ENCODE measurements at regions not wholly inside any gene's neighbourhood (a gene's known extent, or its start where the extent isn't known, plus 50 kb on each side); places are given as distances from the start of the nearest gene placed in this dataset.
"Not testable (repeated sequence)": the region's sequence is repeated elsewhere in the genome, so short reads cannot be mapped to it uniquely, and the experiment has no call there.

DNA sequence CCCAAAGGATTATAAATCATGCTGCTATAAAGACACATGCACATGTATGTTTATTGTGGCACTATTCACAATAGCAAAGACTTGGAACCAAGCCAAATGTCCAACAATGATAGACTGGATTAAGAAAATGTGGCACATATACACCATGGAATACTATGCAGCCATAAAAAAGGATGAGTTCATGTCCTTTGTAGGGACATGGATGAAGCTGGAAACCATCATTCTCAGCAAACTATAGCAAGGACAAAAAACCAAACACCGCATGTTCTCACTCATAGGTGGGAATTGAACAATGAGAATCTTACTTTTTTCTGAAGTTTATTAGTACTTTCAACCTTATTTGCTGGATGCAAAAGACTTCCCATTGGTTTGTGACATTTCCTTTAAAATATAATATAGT is 101.0 kb upstream of the TBX18 start:
- not testable (repeated sequence) for DNase-seq

DNA sequence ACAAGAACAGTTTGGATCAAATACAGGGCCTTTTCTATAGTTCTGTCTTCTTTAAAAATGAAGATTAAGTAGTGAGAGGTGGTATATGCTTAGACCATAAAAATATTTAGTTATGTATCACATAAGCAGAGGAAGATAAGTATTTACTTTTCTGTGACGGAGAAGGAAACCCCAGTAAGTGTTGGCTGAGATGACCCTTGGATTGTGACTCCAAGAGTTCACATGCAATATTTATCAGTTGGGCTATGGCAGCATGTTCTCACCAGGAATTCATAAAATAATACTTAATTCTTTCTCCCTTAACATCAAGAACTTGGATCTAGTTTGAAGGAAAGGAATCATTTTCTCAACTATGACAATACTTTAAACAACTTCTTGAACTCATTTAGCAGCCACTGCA is 98.4 kb upstream of the TBX18 start:
- no peak for DNase-seq

DNA sequence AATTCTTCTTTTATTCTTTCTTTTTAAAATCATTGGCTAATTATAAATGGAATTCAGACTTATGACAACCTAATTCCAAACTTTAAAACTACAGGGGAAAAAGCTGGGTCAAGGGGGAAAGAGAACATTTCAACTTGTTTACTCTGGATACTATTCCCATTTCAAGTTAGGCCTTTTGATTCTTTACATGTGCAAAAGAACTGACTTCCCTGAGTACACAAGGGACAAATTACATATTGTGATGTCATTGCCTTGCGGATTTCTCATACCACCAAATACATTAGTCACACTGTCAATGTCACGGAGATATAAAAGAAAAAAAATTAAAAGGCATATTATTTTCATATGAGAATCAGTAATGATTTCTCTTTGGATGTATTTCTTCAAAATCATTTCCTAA is 96.5 kb upstream of the TBX18 start:
- no peak for DNase-seq

DNA sequence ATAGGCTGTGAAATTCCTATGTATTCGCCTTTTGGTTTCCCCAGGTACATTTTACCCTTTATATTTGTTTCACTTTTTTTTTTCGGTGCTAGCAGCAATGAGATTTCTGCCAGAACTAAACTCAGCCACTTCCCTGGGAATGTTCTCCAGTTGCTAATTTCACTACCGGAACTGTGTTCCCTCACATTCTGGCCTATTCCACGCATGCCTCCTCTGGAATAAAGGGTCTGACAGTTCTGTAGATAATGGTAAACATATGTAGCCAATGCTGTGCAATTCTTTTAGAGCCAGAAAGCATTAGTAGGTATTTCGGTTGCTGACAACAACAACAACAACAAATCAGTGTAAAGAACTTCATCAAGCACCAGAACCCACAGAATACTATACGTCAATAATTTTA is 96.1 kb upstream of the TBX18 start:
- no peak for DNase-seq

DNA sequence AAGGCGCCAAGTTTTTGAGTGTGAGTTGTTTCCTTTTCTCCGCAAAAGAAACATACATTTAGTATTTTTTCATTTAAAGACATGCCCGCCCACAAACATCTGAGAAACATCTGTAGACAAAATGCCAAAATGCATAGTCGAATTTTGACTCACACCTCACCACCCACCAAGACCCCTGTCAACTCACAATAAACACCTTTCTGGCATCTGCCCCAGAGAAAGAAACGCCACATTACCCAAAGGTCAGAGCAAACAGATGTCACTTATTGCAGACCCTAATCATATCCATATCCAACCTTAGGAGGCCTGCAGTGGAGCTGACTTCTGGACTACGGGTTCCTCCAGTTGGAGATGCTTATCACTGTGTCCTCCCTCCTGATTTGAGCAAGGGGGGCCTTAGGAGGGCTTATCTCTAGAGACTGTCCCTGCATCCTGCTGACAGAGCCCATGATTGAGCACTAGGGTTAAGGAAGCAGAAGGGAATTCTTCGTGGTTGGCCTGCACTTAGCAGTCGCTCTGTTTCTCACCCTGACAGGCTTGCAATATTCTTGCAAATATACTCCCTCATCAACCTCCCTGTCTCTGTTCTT is 90.5 kb upstream of the TBX18 start:
- no peak for DNase-seq

DNA sequence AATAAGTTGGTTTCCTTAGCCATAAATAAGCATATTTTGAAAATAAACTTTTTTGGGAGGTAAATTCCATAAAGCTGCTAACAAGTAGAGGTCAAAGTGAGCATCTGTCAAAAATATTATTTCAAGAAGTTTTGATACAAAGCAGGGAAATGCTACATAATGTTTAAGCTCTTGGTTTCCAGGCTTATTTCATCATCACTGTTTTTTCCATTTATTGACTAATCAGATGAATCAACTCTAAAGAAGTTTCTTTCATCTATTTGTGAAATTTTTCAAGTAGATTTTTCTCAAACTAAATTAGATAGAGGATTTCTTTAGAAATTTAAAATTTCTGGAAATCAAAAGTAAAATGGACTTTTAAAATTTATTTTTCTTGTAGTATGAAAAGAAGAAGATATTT is 89.5 kb upstream of the TBX18 start:
- DNase-seq: no peak

DNA sequence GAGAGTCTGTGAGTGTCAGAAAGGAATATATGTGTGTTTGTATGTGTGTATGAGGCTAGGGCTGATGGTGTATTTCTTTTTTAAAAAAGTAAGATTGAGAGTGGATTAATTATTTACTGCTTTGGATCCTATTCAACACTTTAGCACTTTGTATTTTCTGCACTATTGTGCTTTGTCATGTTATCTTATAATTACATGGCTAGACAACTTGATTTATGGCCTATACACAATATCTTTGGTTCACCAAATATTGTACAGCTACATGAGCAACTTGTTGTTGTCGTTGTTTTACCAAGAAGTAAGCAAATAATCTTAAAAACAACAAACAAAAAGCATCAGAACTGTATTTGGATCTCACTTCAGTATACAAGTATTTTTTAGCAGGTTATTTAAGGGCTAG is 84.6 kb upstream of the TBX18 start:
- no peak for DNase-seq

DNA sequence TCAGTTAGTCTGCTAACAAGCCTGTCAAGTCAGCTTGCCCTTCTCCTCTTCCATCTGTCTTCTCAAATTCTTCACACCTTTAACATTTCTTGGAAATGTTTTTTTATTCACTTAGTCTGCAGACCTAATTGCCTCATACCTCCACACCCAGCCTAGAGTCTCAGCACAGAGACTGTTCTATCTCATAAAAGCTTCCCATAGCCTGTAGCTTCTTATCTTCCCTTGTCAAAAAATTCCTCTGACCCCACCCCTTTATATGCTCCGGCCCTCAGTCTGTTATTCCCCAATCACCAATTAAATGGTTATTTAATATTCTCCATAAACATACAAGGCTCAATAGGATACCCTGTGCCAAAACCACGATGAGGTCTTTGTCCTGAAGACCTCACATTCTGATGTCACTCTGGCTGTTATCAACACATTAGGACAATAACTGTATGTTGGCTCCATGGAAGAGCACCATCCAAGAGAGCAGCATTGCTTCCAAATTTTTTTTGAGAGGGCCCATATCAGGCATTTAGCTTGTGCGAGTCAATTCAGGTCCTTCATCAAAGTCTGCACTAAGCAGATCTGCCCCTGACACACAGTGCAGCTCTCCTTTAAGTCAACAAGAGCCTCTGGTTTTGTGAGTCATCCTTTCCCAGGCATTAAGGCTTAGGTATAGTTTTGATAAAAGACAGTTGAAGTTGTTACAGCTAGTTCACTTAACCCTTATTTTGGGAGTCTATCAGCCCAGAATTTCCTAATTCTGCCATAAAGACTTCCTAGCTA is 83.2 kb upstream of the TBX18 start:
- DNase-seq: no peak

DNA sequence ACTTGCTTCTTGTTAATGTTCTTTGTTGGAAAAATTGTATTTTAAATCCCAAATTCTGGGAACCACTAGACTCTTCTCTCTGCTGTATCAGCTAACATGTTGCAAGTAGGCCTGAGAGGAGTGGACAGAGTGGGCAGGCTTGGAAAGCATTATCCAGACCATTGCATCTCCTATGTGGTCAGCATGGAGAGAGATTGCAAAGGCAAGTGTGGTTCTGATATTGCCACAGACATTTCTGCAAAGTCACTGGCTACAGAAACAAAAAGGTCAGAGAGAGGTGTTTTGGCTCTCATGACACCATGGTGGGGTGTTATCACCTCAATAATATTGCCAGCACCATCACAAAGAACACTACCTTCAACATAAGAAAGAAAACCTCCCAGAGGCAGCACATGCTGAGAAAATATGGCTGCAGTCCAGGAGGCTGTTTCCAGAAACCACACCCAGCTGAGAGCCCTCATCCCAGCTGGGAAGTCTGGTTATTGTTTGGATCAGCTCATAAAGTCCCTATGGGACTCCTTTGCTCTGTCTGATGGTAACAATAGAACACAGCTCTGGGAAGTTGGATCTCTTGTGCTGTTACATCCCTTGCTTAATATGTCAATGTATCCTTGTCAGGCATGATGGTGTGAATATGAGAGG is 78.2 kb upstream of the TBX18 start:
- DNase-seq: no peak

DNA sequence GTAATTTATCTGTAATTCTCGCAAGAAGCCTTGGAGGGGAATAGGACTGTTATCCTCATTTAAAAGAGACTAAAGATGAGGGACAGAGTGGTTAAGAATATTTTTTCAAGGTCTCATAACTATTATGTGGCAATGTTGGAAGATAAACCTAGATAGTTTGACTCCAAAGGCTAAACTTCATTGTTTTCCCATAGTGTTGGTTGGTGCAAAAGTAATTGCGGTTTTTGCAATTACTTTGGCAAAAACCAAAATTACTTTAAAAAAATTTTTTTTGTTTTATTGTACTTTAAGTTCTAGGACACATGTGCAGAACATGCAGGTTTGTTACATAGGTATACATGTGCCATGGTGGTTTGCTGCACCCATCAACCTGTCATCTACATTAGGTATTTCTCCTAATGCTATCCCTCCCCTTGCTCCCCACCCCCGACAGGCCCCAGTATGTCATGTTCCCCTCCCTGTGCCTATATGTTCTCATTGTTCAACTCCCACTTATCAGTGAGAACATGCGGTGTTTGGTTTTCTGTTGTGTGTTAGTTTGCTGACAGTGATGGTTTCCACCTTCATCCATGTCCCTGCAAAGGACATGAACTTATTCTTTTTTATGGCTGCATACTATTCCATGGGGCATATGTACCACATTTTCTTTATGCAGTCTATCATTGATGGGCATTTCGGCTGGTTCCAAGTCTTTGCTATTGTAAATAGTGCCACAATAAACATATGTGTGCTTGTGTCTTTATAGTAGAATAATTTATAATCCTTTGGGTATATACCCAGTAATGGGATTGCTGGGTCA is 72.9 kb upstream of the TBX18 start:
- not testable (repeated sequence) for DNase-seq

DNA sequence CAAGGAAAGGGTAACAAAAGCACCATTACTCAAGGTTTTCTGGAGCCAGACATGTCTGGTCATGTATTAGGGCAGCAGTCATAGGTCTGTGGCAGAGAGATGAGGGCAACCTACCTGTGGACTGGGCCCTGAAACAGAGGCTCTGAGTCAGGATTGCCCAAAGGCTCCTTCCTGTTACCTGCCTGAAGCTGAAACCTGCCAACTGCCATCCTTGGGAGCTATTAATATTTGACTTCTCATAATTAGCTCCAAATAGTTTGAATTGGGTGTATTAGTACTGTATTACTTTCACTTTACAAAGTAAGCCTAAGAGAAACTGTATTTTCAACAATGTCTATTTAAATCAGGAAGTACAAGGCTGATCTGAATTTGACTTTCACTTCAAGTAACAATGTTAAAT is 72.0 kb upstream of the TBX18 start:
- no peak for DNase-seq

DNA sequence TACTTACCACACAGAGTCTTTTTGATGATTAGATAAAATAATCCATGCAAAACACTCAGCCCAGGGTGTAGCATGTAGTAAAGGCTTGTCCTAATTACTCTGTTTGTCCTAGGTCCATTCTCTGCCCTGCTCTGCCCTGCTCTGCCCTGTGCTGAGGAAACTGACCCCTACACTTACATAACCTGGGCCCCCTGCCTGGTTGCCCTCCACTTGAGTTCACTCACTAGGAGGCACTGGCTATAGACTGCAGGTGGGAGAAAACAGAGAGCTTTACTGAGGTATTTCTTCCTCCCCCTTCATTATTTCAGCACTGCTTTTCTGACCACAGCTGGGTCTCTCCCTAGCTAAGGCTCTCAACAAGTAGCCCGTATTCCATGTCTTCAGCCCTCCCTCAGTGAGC is 70.9 kb upstream of the TBX18 start:
- no peak for DNase-seq

DNA sequence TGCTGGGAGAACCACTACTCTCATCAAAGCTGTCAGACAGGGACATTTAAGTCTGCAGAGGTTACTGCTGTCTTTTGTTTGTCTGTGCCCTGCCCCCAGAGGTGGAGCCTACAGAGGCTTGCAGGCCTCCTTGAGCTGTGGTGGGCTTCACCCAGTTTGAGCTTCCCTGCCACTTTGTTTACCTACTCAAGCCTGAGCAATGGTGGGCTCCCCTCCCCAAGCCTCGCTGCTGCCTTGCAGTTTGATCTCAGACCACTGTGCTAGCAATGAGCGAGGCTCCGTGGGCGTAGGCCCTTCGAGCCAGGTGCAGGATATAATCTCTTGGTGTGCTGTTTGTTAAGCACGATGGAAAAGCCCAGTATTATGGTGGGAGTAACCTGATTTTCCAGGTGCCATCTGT is 67.5 kb upstream of the TBX18 start:
- not testable (repeated sequence) for DNase-seq

DNA sequence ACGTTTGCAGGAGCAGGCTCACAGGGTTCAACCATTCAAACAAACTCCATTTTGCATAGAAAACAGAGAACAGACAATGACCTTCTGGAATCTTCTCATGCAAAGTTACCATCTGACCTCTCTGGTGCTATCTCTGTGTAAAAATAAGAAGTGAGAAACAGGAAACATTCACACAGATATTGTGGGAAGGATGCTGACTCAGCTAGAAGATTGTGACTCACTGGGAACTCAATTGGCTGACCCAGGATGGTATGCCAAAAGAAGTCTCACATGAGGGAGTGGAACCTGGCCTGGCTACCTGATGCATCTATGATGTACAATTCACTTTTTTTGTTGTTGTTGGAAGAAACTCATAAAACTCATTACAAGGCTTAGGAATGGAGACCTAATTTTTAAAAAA is 61.1 kb upstream of the TBX18 start:
- no peak for DNase-seq

DNA sequence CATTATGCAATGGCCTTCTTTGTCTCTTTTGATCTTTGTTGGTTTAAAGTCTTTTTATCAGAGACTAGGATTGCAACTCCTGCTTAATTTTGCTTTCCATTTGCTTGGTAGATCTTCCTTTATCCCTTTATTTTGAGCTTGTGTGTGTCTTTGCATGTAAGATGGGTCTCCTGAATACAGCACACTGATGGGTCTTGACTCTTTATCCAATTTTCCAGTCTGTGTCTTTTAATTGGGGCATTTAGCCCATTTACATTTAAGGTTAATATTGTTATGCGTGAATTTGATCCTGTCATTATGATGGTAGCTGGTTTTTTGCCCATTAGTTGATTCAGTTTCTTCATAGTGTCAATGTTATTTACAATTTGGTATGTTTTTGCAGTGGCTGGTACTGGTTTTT is 56.9 kb upstream of the TBX18 start:
- not testable (repeated sequence) for DNase-seq

DNA sequence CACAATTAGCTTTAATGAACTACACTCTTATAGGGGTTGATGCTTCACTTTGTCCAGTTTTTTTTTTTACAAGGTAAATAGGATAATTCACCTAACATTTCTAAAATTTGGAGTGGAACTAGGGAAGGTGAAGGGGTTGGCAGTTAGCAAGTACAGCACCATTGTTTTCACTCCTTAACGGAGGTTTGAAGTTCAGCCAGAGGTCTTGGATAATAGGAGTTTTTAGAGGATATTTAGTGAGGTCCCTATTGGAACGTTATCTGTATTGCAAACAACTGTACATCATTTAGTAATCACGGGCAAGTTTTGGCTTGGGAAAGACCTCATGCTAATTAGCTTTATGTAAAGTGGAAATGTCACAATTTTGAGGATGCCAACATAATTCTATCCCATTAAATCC is 52.3 kb upstream of the TBX18 start:
- DNase-seq: no peak

DNA sequence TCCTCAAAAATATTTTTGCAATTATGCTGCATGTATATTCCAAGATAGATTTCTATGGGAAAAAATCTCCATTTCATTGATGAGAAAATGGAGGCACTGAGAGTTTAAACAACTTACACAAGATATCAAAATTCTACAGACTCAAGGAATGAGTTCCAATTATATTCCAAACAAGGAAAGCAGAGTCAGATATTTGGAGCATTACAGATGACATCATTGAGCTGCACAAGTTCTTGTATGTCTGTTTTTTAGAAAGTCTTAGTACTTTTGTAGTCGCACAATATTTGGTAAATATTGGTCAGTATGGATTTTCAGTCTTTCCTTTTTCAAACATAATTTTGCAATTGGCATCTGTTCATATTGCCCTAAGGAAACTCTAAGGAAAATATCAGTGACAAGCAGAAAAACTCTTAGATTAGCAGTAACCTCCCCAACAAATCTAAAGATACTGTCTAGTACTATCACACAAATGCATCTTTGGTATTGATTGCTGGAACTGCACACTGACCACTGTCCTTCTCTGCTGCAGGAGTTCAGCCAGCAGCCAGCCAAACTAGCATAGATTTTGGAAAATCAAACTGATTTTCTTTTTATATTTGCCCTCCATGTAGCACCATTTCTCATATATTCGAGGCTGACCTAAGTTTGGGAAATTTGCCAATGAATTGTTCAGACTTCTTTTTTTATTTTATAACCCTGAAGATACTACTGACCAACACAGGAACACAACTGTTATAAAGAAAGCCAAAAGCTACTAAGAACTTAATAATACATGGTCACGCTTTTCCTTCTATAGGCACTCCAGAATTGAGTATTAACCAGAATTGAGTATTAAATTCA is 51.7 kb upstream of the TBX18 start:
- DNase-seq: no peak

All from activated naive CD4-positive, alpha-beta T cell (primary cell).